ENCODE measurements at regions not wholly inside any gene's neighbourhood (a gene's known extent, or its start where the extent isn't known, plus 50 kb on each side); places are given as distances from the start of the nearest gene placed in this dataset.
"Not testable (repeated sequence)": the region's sequence is repeated elsewhere in the genome, so short reads cannot be mapped to it uniquely, and the experiment has no call there.

DNA sequence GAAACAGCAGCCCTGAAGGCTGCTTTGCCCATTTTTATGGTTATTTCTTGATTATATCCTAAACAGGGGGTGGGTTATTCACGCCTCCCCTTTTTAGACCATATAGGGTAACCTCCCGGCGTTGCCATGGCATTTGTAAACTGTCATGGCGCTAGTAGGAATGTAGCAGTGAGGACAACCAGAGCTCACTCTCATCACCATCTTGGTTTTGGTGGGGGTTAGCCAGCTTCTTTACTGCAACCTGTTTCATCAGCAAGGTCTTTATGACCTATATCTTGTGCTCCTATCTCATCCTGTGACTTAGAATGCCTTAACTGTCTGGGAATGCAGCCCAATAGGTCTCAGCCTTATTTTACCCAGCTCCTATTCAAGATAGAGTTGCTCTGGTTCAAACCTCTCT, 136.2 kb downstream of the DIRAS2 start:
- H3K36me3 ChIP-seq (replicated peaks in 1 of 2; ENCODE audit: control insufficient read depth in 1 of 2, insufficient read depth in 2 of 2, low read length in 1 of 2); H3K27ac ChIP-seq (ENCODE audit: low read depth in 2 of 2, low read length in 1 of 2); POLR2A ChIA-PET; H3F3A ChIP-seq (replicated peaks; ENCODE audit: insufficient read depth); DNase-seq; H3K4me3 ChIP-seq (ENCODE audit: low read depth in 2 of 2, low read length in 1 of 2); H3K9me3 ChIP-seq; H4K20me1 ChIP-seq (ENCODE audit: insufficient read depth); H3K27me3 ChIP-seq (ENCODE audit: insufficient read depth); H3K4me1 ChIP-seq (ENCODE audit: control insufficient read depth in 1 of 2, insufficient read depth in 2 of 2, low read depth in 1 of 2, low read length in 1 of 2); H2AFZ ChIP-seq (ENCODE audit: low read depth); H3K9ac ChIP-seq; CTCF ChIA-PET; H3K79me2 ChIP-seq (ENCODE audit: insufficient read depth); H3K9me2 ChIP-seq; H3K4me2 ChIP-seq: not testable (repeated sequence)
- 24% methylated on average over 4 of the region's 4 CpGs for WGBS (ENCODE audit: low lambda C conversion rate)

DNA sequence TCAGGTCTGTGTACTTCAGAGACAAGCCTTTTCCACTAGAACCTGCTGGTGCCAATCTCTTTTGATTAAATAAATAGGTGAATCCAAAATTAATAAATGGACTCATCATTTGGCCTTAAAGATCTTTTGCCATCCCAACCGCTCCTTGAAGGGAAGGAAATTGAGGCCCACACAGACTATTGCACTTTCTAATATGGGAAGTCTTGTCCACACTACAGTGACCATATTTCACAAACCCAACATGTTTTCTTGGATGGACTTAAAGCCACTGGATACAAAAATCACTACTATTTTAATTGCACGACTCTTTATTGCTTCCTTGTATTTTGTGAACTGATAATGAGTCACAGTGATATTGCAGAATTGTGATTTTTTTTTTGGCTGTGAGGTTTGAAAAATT, 135.0 kb downstream of the DIRAS2 start:
- Histone ChIP-seq H3K9me2 (no peaks in the 10 kb centered on the region), H3K4me3 (ENCODE audit: low read depth in 2 of 2, low read length in 1 of 2) (no peak overlapping the region), H3K9ac (no peak overlapping the region), H3F3A (replicated peaks; ENCODE audit: insufficient read depth) (no peaks in the 10 kb centered on the region), H3K9me3 (no peaks in the 10 kb centered on the region), H2AFZ (ENCODE audit: low read depth) (no peak overlapping the region), H3K36me3 (replicated peaks in 1 of 2; ENCODE audit: control insufficient read depth in 1 of 2, insufficient read depth in 2 of 2, low read length in 1 of 2) (no peaks in the 10 kb centered on the region), H3K4me2 (no peak overlapping the region), H3K4me1 (ENCODE audit: control insufficient read depth in 1 of 2, insufficient read depth in 2 of 2, low read depth in 1 of 2, low read length in 1 of 2) (no peaks in the 10 kb centered on the region; a peak in 2 of 4 replicates), H4K20me1 (ENCODE audit: insufficient read depth) (no peaks in the 10 kb centered on the region), H3K79me2 (ENCODE audit: insufficient read depth) (no peaks in the 10 kb centered on the region), H3K27me3 (ENCODE audit: insufficient read depth) (no peaks in the 10 kb centered on the region), H3K27ac (ENCODE audit: low read depth in 2 of 2, low read length in 1 of 2) (no peak overlapping the region)
- ChIA-PET POLR2A (no interaction called here), CTCF (no interaction called here)
- 33% methylated on average over 2 of the region's 2 CpGs for WGBS (ENCODE audit: low lambda C conversion rate)
- TF ChIP-seq, protein P1, sequence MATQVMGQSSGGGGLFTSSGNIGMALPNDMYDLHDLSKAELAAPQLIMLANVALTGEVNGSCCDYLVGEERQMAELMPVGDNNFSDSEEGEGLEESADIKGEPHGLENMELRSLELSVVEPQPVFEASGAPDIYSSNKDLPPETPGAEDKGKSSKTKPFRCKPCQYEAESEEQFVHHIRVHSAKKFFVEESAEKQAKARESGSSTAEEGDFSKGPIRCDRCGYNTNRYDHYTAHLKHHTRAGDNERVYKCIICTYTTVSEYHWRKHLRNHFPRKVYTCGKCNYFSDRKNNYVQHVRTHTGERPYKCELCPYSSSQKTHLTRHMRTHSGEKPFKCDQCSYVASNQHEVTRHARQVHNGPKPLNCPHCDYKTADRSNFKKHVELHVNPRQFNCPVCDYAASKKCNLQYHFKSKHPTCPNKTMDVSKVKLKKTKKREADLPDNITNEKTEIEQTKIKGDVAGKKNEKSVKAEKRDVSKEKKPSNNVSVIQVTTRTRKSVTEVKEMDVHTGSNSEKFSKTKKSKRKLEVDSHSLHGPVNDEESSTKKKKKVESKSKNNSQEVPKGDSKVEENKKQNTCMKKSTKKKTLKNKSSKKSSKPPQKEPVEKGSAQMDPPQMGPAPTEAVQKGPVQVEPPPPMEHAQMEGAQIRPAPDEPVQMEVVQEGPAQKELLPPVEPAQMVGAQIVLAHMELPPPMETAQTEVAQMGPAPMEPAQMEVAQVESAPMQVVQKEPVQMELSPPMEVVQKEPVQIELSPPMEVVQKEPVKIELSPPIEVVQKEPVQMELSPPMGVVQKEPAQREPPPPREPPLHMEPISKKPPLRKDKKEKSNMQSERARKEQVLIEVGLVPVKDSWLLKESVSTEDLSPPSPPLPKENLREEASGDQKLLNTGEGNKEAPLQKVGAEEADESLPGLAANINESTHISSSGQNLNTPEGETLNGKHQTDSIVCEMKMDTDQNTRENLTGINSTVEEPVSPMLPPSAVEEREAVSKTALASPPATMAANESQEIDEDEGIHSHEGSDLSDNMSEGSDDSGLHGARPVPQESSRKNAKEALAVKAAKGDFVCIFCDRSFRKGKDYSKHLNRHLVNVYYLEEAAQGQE (IDR thresholded peaks at IDR 0.05; ENCODE audit: low read depth, low read length) = no peak
- no peak for TF ChIP-seq RXRA (IDR thresholded peaks at IDR 0.05; ENCODE audit: borderline replicate concordance, low read depth)
- no peak for TF ChIP-seq NRF1 (IDR thresholded peaks at IDR 0.05; ENCODE audit: low read depth, low read length)
- TF ChIP-seq FOXJ3 (CRISPR knock-in tag; IDR thresholded peaks at IDR 0.05) = no peak
- no peak for TF ChIP-seq FOSL2 (IDR thresholded peaks at IDR 0.05; ENCODE audit: borderline replicate concordance, low read depth)
- DNase-seq = no peak

DNA sequence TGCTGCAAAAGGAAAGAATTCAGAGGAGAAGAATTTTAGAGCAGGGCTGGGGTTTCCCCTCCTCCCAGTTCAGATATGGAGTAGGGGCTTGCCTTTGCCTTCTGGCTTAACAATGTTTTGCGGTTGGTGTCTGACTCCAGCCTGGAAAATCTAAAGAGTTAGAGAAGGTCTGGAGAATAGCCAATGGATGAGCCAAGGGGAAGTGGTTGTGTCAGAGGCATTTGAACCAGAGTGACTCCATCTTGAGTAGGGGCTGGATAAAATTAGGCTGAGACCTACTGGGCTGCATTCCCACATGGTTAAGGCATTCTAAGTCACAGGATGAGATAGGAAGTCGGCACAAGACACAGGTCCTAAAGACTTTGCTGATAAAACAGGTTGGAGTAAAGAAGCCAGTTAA, 133.7 kb downstream of the DIRAS2 start:
- DNase-seq = no peak
- H3K4me3 ChIP-seq (ENCODE audit: low read depth in 2 of 2, low read length in 1 of 2) = no peak overlapping the region
- no peak overlapping the region for H3K4me2 ChIP-seq
- H3K9me3 ChIP-seq = no peaks in the 10 kb centered on the region
- H3K27me3 ChIP-seq (ENCODE audit: insufficient read depth) = no peaks in the 10 kb centered on the region
- POLR2A ChIA-PET = no interaction called here
- no peaks in the 10 kb centered on the region for H3K36me3 ChIP-seq (replicated peaks in 1 of 2; ENCODE audit: control insufficient read depth in 1 of 2, insufficient read depth in 2 of 2, low read length in 1 of 2)
- H3K4me1 ChIP-seq (ENCODE audit: control insufficient read depth in 1 of 2, insufficient read depth in 2 of 2, low read depth in 1 of 2, low read length in 1 of 2) = no peaks in the 10 kb centered on the region; a peak in 2 of 4 replicates
- CTCF ChIA-PET = no interaction called here
- no peak overlapping the region for H2AFZ ChIP-seq (ENCODE audit: low read depth)
- TF ChIP-seq POLR2AphosphoS5 (IDR thresholded peaks at IDR 0.05; ENCODE audit: low read depth, low read length) (no peak), ZBTB33 (IDR thresholded peaks at IDR 0.05; ENCODE audit: borderline replicate concordance, low read depth) (no peak), EZH2phosphoT487 (IDR thresholded peaks at IDR 0.05; ENCODE audit: borderline replicate concordance, low read depth) (no peak), FOSL2 (IDR thresholded peaks at IDR 0.05; ENCODE audit: borderline replicate concordance, low read depth) (no peak), PBX3 (IDR thresholded peaks at IDR 0.05) (no peak)
- H3K79me2 ChIP-seq (ENCODE audit: insufficient read depth) = no peaks in the 10 kb centered on the region
- no peak overlapping the region for H3K9ac ChIP-seq
- no peak overlapping the region for H3K27ac ChIP-seq (ENCODE audit: low read depth in 2 of 2, low read length in 1 of 2)
- 46% methylated on average over 2 of the region's 2 CpGs for WGBS (ENCODE audit: low lambda C conversion rate)
- H3K9me2 ChIP-seq = no peaks in the 10 kb centered on the region
- H3F3A ChIP-seq (replicated peaks; ENCODE audit: insufficient read depth) = no peaks in the 10 kb centered on the region
- no peaks in the 10 kb centered on the region for H4K20me1 ChIP-seq (ENCODE audit: insufficient read depth)

Data from SK-N-SH (cell line).